ENCODE measurements at regions not wholly inside any gene's neighbourhood (a gene's known extent, or its start where the extent isn't known, plus 50 kb on each side); places are given as distances from the start of the nearest gene placed in this dataset.

- no peak overlapping the region for H3K4me3 ChIP-seq
- no peaks in the 10 kb centered on the region for H3K4me1 ChIP-seq
- no peak overlapping the region for H3K27ac ChIP-seq
- intact Hi-C loops (cut with DNase I): no loop called here
- TF ChIP-seq CTCF (IDR thresholded peaks at IDR 0.05): no peak
- DNase-seq (no peak), ATAC-seq (no peak)
- 59 to 64% (median 63%) methylated on average over 5 of the region's 5 CpGs for WGBS, 3 donors
- H3K27me3 ChIP-seq (ENCODE audit: insufficient read depth in 3 of 3, low read length in 2 of 3): no peaks in the 10 kb centered on the region
- H3K36me3 ChIP-seq (ENCODE audit: insufficient read depth in 1 of 2, low read depth in 1 of 2): no peaks in the 10 kb centered on the region
- H3K9me3 ChIP-seq: no peaks in the 10 kb centered on the region
These were observed 66.9 kb upstream of the MAP3K7 start for GRCh38 chr6:90653750-90654149.

GRCh38 chr6:90650041-90650940 lies 63.4 kb upstream of the MAP3K7 start:
- H3K27ac ChIP-seq: no peak overlapping the region
- 37 to 43% (median 39%) methylated on average over 8 of the region's 8 CpGs for WGBS, 3 donors
- no peaks in the 10 kb centered on the region for H3K4me1 ChIP-seq
- no peaks in the 10 kb centered on the region for H3K36me3 ChIP-seq (ENCODE audit: insufficient read depth in 1 of 2, low read depth in 1 of 2)
- intact Hi-C loops (cut with DNase I): no loop called here
- no peak for ATAC-seq
- H3K9me3 ChIP-seq: no peaks in the 10 kb centered on the region
- no peaks in the 10 kb centered on the region for H3K27me3 ChIP-seq (ENCODE audit: insufficient read depth in 3 of 3, low read length in 2 of 3)
- DNase-seq: no peak
- TF ChIP-seq CTCF (IDR thresholded peaks at IDR 0.05): no peak
- H3K4me3 ChIP-seq: no peak overlapping the region

- Histone ChIP-seq H3K4me1 (no peaks in the 10 kb centered on the region), H3K27me3 (ENCODE audit: insufficient read depth in 3 of 3, low read length in 2 of 3) (no peaks in the 10 kb centered on the region), H3K9me3 (no peaks in the 10 kb centered on the region), H3K36me3 (ENCODE audit: insufficient read depth in 1 of 2, low read depth in 1 of 2) (no peaks in the 10 kb centered on the region), H3K4me3 (no peak overlapping the region), H3K27ac (no peak overlapping the region)
- WGBS, 3 donors: 89 to 95% (median 95%) methylated on average over 1 of the region's 1 CpG
- intact Hi-C loops (cut with DNase I): no loop called here
- DNase-seq (no peak), ATAC-seq (no peak)
- TF ChIP-seq CTCF (IDR thresholded peaks at IDR 0.05): no peak
These were observed 62.0 kb upstream of the MAP3K7 start for GRCh38 chr6:90648873-90649272.

GRCh38 chr6:90646940-90647339 lies 60.1 kb upstream of the MAP3K7 start:
- Histone ChIP-seq H3K27me3 (ENCODE audit: insufficient read depth in 3 of 3, low read length in 2 of 3) (no peaks in the 10 kb centered on the region), H3K36me3 (ENCODE audit: insufficient read depth in 1 of 2, low read depth in 1 of 2) (no peaks in the 10 kb centered on the region), H3K9me3 (no peaks in the 10 kb centered on the region), H3K27ac (no peak overlapping the region), H3K4me1 (no peaks in the 10 kb centered on the region), H3K4me3 (no peak overlapping the region)
- no peak for TF ChIP-seq CTCF (IDR thresholded peaks at IDR 0.05)
- DNase-seq (no peak), ATAC-seq (no peak)
- intact Hi-C loops (cut with DNase I): no loop called here
- 73 to 85% (median 77%) methylated on average over 1 of the region's 1 CpG for WGBS, 3 donors

GRCh38 chr6:90645634-90646033 lies 58.8 kb upstream of the MAP3K7 start:
- TF ChIP-seq CTCF (IDR thresholded peaks at IDR 0.05): no peak
- WGBS, 3 donors: 27 to 43% (median 28%) methylated on average over 4 of the region's 4 CpGs
- no peaks in the 10 kb centered on the region for H3K4me1 ChIP-seq
- no peak for ATAC-seq
- H3K36me3 ChIP-seq (ENCODE audit: insufficient read depth in 1 of 2, low read depth in 1 of 2): no peaks in the 10 kb centered on the region
- H3K27me3 ChIP-seq (ENCODE audit: insufficient read depth in 3 of 3, low read length in 2 of 3): no peaks in the 10 kb centered on the region
- H3K27ac ChIP-seq: no peak overlapping the region
- H3K4me3 ChIP-seq: no peak overlapping the region
- intact Hi-C loops (cut with DNase I): no loop called here
- no peak for DNase-seq
- no peaks in the 10 kb centered on the region for H3K9me3 ChIP-seq
